Activated CD4-positive, alpha-beta T cell treated with anti-CD3 and anti-CD28 coated beads for 36 hours (primary cell): ENCODE measurements at regions not wholly inside any gene's neighbourhood (a gene's known extent, or its start where the extent isn't known, plus 50 kb on each side); places are given as distances from the start of the nearest gene placed in this dataset.

ENCODE experiments used
- ATAC-seq: fragments of 200-7000 bp; cut with Tn5 transposase; one replicate; pipeline ENCODE4 v1.10.0; 2021; ENCODE audit warnings: mild to moderate bottlenecking, moderate library complexity
- CTCF ChIA-PET: fragments of 350-600 bp; sonication (Branson Sonifier 250); formaldehyde crosslinking; loops from one replicate; lab custom pipeline; 2021; ENCODE audit warnings: antibody characterized with exemption; lab: Charles Lee
- POLR2A ChIA-PET: fragments of 350-600 bp; sonication (Branson Sonifier 250); formaldehyde crosslinking; loops from one replicate; lab custom pipeline; 2021; ENCODE audit warnings: antibody characterized with exemption, inconsistent platforms; lab: Charles Lee
- DNase-seq: peaks from one replicate; pipeline ENCODE4 v3.0.0-alpha.2; 2020
- H3K27ac Mint-ChIP-seq: one replicate; pipeline ENCODE4 v1.8.0; 2021; ENCODE audit warnings: mixed read lengths
- H3K27me3 Mint-ChIP-seq: one replicate; pipeline ENCODE4 v1.8.0; 2021; ENCODE audit warnings: mixed read lengths
- H3K36me3 Mint-ChIP-seq: one replicate; pipeline ENCODE4 v1.8.0; 2021; ENCODE audit warnings: low read depth, mixed read lengths
- H3K4me1 Mint-ChIP-seq: one replicate; pipeline ENCODE4 v1.8.0; 2021; ENCODE audit warnings: mixed read lengths
- H3K4me3 Mint-ChIP-seq: one replicate; pipeline ENCODE4 v1.8.0; 2021; ENCODE audit warnings: mild to moderate bottlenecking, moderate library complexity, mixed read lengths
- H3K9me3 Mint-ChIP-seq: one replicate; pipeline ENCODE4 v1.8.0; 2021; ENCODE audit warnings: low read depth, mixed read lengths
- intact Hi-C, 2 experiments: fragments of 100-400 bp; cut with DNase I in 1 of 2; cut with micrococcal nuclease in 1 of 2; formaldehyde crosslinking; loops; one replicate each; pipeline versions ENCODE4 v1.14.2 to v1.15.1; 2022 to 2024; cut with DNase I, micrococcal nuclease

GRCh38 chr6:145045582-145045981 lies 689.7 kb downstream of the EPM2A start:
- Mint-ChIP-seq H3K4me3 (no peak overlapping the region), H3K36me3 (no peaks in the 10 kb centered on the region), H3K4me1 (no peaks in the 10 kb centered on the region), H3K27me3 (peaks cover 7% of the 10 kb centered on the region), H3K9me3 (no peaks in the 10 kb centered on the region), H3K27ac (no peak overlapping the region)
- CTCF ChIA-PET, result interaction anchor here (0.7 kb wide), 1 partner anchor 29 kb away, joined by 3 read pairs; no protein-coding TSS in a partner anchor
- DNase-seq (no peak), ATAC-seq (no peak)
- POLR2A ChIA-PET, result no interaction called here
- intact Hi-C loops, result no loop called here

- no peak for ATAC-seq
- Mint-ChIP-seq H3K27me3 (peaks cover 7% of the 10 kb centered on the region), H3K36me3 (no peaks in the 10 kb centered on the region), H3K27ac (no peak overlapping the region), H3K4me1 (peaks cover 4% of the 10 kb centered on the region), H3K9me3 (no peaks in the 10 kb centered on the region), H3K4me3 (no peak overlapping the region)
- no peak for DNase-seq
- POLR2A ChIA-PET, result no interaction called here
- CTCF ChIA-PET, result interaction anchor here (0.7 to 1.5 kb wide), 4 partner anchors 12 to 1057 kb away, joined by 3 to 8 read pairs (median 3); no protein-coding TSS in a partner anchor
- intact Hi-C loops, result no loop called here
Observed at GRCh38 chr6:145047891-145048290, 687.4 kb downstream of the EPM2A start.

- CTCF ChIA-PET, result interaction anchor here (0.8 kb wide), 1 partner anchor 22 kb away, joined by 3 read pairs; no protein-coding TSS in a partner anchor
- Mint-ChIP-seq H3K4me3 (no peak overlapping the region), H3K36me3 (no peaks in the 10 kb centered on the region), H3K27ac (no peak overlapping the region), H3K9me3 (no peaks in the 10 kb centered on the region), H3K27me3 (peaks cover 2% of the 10 kb centered on the region), H3K4me1 (peaks cover 4% of the 10 kb centered on the region)
- ATAC-seq, result no peak
- no peak for DNase-seq
- POLR2A ChIA-PET, result no interaction called here
- intact Hi-C loops, result no loop called here
Observed at GRCh38 chr6:145051661-145052060, 683.7 kb downstream of the EPM2A start.

- Mint-ChIP-seq H3K4me1 (peaks cover 4% of the 10 kb centered on the region), H3K27ac (no peak overlapping the region), H3K4me3 (no peak overlapping the region), H3K27me3 (no peaks in the 10 kb centered on the region), H3K9me3 (no peaks in the 10 kb centered on the region), H3K36me3 (no peaks in the 10 kb centered on the region)
- DNase-seq, result no peak
- POLR2A ChIA-PET, result no interaction called here
- CTCF ChIA-PET, result interaction anchor here (0.6 to 0.7 kb wide), 2 partner anchors 9 to 169 kb away, joined by 3 read pairs; no protein-coding TSS in a partner anchor
- intact Hi-C loops, result no loop called here
- no peak for ATAC-seq
Observed at GRCh38 chr6:145055567-145055966, 679.8 kb downstream of the EPM2A start.

GRCh38 chr6:145060714-145061113 lies 674.6 kb downstream of the EPM2A start:
- no peak for ATAC-seq
- H3K27ac Mint-ChIP-seq, result no peak overlapping the region
- no peaks in the 10 kb centered on the region for H3K4me1 Mint-ChIP-seq

GRCh38 chr6:145063091-145063490 lies 672.2 kb downstream of the EPM2A start:
- Mint-ChIP-seq H3K4me1 (no peaks in the 10 kb centered on the region), H3K4me3 (no peak overlapping the region), H3K9me3 (no peaks in the 10 kb centered on the region), H3K36me3 (no peaks in the 10 kb centered on the region), H3K27ac (no peak overlapping the region), H3K27me3 (peaks cover 9% of the 10 kb centered on the region)
- intact Hi-C loops, result no loop called here
- CTCF ChIA-PET, result no interaction called here
- ATAC-seq (no peak), DNase-seq (no peak)
- POLR2A ChIA-PET, result no interaction called here

More at GRCh38 chr6:145060714-145061113, 674.6 kb downstream of the EPM2A start:
- intact Hi-C loops, result no loop called here
- Mint-ChIP-seq H3K27me3 (peaks cover 6% of the 10 kb centered on the region), H3K36me3 (no peaks in the 10 kb centered on the region), H3K4me3 (no peak overlapping the region), H3K9me3 (no peaks in the 10 kb centered on the region)
- POLR2A ChIA-PET, result no interaction called here
- no peak for DNase-seq
- CTCF ChIA-PET, result interaction anchor here (1.0 to 2.0 kb wide), 2 partner anchors 9 to 13 kb away, joined by 3 to 8 read pairs; no protein-coding TSS in a partner anchor

GRCh38 chr6:145067430-145067829 lies 667.9 kb downstream of the EPM2A start:
- no peak for ATAC-seq
- H3K36me3 Mint-ChIP-seq, result no peaks in the 10 kb centered on the region
- H3K9me3 Mint-ChIP-seq, result no peaks in the 10 kb centered on the region
- no peaks in the 10 kb centered on the region for H3K4me1 Mint-ChIP-seq
- CTCF ChIA-PET, result no interaction called here
- no peak for DNase-seq
- POLR2A ChIA-PET, result interaction anchor here (0.5 kb wide), 1 partner anchor 136 kb away, joined by 3 read pairs; no protein-coding TSS in a partner anchor
- intact Hi-C loops, result no loop called here
- H3K4me3 Mint-ChIP-seq, result no peak overlapping the region
- H3K27me3 Mint-ChIP-seq, result peaks cover 15% of the 10 kb centered on the region
- no peak overlapping the region for H3K27ac Mint-ChIP-seq

- H3K4me3 Mint-ChIP-seq, result no peak overlapping the region
- H3K36me3 Mint-ChIP-seq, result no peaks in the 10 kb centered on the region
- ChIA-PET CTCF (interaction anchor here (1.4 kb wide), 1 partner anchor 8 kb away, joined by 3 read pairs; no protein-coding TSS in a partner anchor), POLR2A (no interaction called here)
- H3K9me3 Mint-ChIP-seq, result no peaks in the 10 kb centered on the region
- DNase-seq, result no peak
- intact Hi-C loops, result no loop called here
- peaks cover 12% of the 10 kb centered on the region for H3K27me3 Mint-ChIP-seq
- H3K4me1 Mint-ChIP-seq, result no peaks in the 10 kb centered on the region
- no peak overlapping the region for H3K27ac Mint-ChIP-seq
- ATAC-seq, result no peak
Observed at GRCh38 chr6:145068577-145068976, 666.7 kb downstream of the EPM2A start.

- no peaks in the 10 kb centered on the region for H3K36me3 Mint-ChIP-seq
- ATAC-seq, result no peak
- no peak overlapping the region for H3K27ac Mint-ChIP-seq
- no peak overlapping the region for H3K4me3 Mint-ChIP-seq
- CTCF ChIA-PET, result interaction anchor here (0.7 to 1.4 kb wide), 2 partner anchors 10 to 80 kb away, joined by 3 read pairs; no protein-coding TSS in a partner anchor
- intact Hi-C loops, result no loop called here
- POLR2A ChIA-PET, result no interaction called here
- H3K9me3 Mint-ChIP-seq, result no peaks in the 10 kb centered on the region
- DNase-seq, result no peak
- no peaks in the 10 kb centered on the region for H3K4me1 Mint-ChIP-seq
- H3K27me3 Mint-ChIP-seq, result peaks cover 17% of the 10 kb centered on the region
Observed at GRCh38 chr6:145069966-145070365, 665.4 kb downstream of the EPM2A start.

GRCh38 chr6:145070791-145071190 lies 664.5 kb downstream of the EPM2A start:
- no peaks in the 10 kb centered on the region for H3K9me3 Mint-ChIP-seq
- H3K27ac Mint-ChIP-seq, result no peak overlapping the region
- no peaks in the 10 kb centered on the region for H3K4me1 Mint-ChIP-seq
- peaks cover 19% of the 10 kb centered on the region for H3K27me3 Mint-ChIP-seq
- CTCF ChIA-PET, result no interaction called here
- no peaks in the 10 kb centered on the region for H3K36me3 Mint-ChIP-seq
- no peak for DNase-seq
- ATAC-seq, result no peak
- H3K4me3 Mint-ChIP-seq, result no peak overlapping the region
- intact Hi-C loops, result no loop called here
- POLR2A ChIA-PET, result no interaction called here

GRCh38 chr6:145071836-145072235 lies 663.5 kb downstream of the EPM2A start:
- Mint-ChIP-seq H3K27me3 (peaks cover 19% of the 10 kb centered on the region), H3K9me3 (no peaks in the 10 kb centered on the region), H3K27ac (no peak overlapping the region), H3K4me3 (no peak overlapping the region), H3K4me1 (no peaks in the 10 kb centered on the region), H3K36me3 (no peaks in the 10 kb centered on the region)
- ATAC-seq (no peak), DNase-seq (no peak)
- ChIA-PET CTCF (no interaction called here), POLR2A (interaction anchor here (0.6 kb wide), 1 partner anchor 32 kb away, joined by 6 read pairs; no protein-coding TSS in a partner anchor)
- intact Hi-C loops, result no loop called here

- H3K36me3 Mint-ChIP-seq, result no peaks in the 10 kb centered on the region
- ATAC-seq (no peak), DNase-seq (no peak)
- ChIA-PET CTCF (interaction anchor here (0.6 kb wide), 1 partner anchor 28 kb away, joined by 3 read pairs; no protein-coding TSS in a partner anchor), POLR2A (no interaction called here)
- intact Hi-C loops, result no loop called here
- H3K4me3 Mint-ChIP-seq, result no peak overlapping the region
- peaks cover 14% of the 10 kb centered on the region for H3K27me3 Mint-ChIP-seq
- no peaks in the 10 kb centered on the region for H3K9me3 Mint-ChIP-seq
- no peaks in the 10 kb centered on the region for H3K4me1 Mint-ChIP-seq
- no peak overlapping the region for H3K27ac Mint-ChIP-seq
Observed at GRCh38 chr6:145073811-145074210, 661.5 kb downstream of the EPM2A start.
